Lower lobe of right lung (tissue), 2 donors: ENCODE measurements at regions not wholly inside any gene's neighbourhood (a gene's known extent, or its start where the extent isn't known, plus 50 kb on each side); places are given as distances from the start of the nearest gene placed in this dataset.

Experiments
- ATAC-seq, 2 donors: fragments of 200-7000 bp; cut with Tn5 transposase; one replicate each; pipeline ENCODE4 v1.9.1; 2020 to 2022; ENCODE audit warnings: mild to moderate bottlenecking in 2 of 2, moderate library complexity in 2 of 2
- DNase-seq: peaks from one replicate; pipeline ENCODE4 v3.0.0-alpha.2; 2020
- H3K27ac ChIP-seq: fragments of 200-600 bp; one replicate; pipeline ENCODE4 v1.8.0; 2022
- H3K27me3 ChIP-seq: fragments of 200-600 bp; one replicate; pipeline ENCODE4 v1.8.0; 2022; ENCODE audit warnings: low read depth
- H3K36me3 ChIP-seq: fragments of 200-600 bp; one replicate; pipeline ENCODE4 v1.8.0; 2022; ENCODE audit warnings: mild to moderate bottlenecking
- H3K4me1 ChIP-seq: fragments of 200-600 bp; one replicate; pipeline ENCODE4 v1.8.0; 2022
- H3K4me3 ChIP-seq: fragments of 200-600 bp; one replicate; pipeline ENCODE4 v1.8.0; 2022; ENCODE audit warnings: mild to moderate bottlenecking
- H3K9me3 ChIP-seq: fragments of 200-600 bp; one replicate; pipeline ENCODE4 v1.8.0; 2022
- intact Hi-C: fragments of 100-400 bp; cut with DNase I; formaldehyde crosslinking; loops from one replicate; pipeline ENCODE4 v1.11.0; 2022
- TF ChIP-seq, protein P1 (sequence below): fragments of 200-600 bp; IDR thresholded peaks from one replicate; pipeline ENCODE4 v1.8.0; 2022; ENCODE audit warnings: antibody characterized with exemption, mild to moderate bottlenecking
- donor health status: DM: no; HTN: yes; CAD: no; lungs with severe emphysema.

DNA sequence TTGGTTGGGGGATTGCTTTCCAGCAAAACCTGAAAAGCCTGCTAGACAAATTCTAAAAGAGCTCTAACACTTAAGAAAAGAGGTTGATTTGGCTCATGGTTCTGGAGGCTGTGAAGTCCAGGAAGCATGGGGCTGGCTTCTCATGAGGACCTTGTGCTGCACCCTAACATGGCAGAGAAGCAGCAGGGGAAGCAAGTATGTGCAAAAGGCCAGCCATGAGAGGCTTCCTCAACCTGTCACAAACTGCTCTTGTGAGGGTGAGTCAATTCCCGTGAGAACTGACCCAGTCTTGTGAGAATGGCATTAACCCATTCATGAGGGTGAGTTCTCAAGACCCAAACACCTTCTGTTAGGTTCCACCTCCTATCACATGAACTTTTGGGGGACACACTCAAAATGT, 54.3 kb upstream of the IGFBP3 start:
- Histone ChIP-seq H3K27me3 (no peaks in the 10 kb centered on the region), H3K4me1 (peaks cover 18% of the 10 kb centered on the region), H3K27ac (no peak overlapping the region), H3K36me3 (no peaks in the 10 kb centered on the region), H3K4me3 (no peak overlapping the region), H3K9me3 (no peaks in the 10 kb centered on the region)
- DNase-seq: no peak
- TF ChIP-seq, protein P1, sequence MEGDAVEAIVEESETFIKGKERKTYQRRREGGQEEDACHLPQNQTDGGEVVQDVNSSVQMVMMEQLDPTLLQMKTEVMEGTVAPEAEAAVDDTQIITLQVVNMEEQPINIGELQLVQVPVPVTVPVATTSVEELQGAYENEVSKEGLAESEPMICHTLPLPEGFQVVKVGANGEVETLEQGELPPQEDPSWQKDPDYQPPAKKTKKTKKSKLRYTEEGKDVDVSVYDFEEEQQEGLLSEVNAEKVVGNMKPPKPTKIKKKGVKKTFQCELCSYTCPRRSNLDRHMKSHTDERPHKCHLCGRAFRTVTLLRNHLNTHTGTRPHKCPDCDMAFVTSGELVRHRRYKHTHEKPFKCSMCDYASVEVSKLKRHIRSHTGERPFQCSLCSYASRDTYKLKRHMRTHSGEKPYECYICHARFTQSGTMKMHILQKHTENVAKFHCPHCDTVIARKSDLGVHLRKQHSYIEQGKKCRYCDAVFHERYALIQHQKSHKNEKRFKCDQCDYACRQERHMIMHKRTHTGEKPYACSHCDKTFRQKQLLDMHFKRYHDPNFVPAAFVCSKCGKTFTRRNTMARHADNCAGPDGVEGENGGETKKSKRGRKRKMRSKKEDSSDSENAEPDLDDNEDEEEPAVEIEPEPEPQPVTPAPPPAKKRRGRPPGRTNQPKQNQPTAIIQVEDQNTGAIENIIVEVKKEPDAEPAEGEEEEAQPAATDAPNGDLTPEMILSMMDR: no peak
- ATAC-seq: no peak
- intact Hi-C loops: no loop called here

GRCh38 chr7:45974540-45975360, 53.7 kb upstream of the IGFBP3 start:
- TF ChIP-seq, protein P1: no peak

GRCh38 chr7:45973725-45974532, 52.9 kb upstream of the IGFBP3 start:
- H3K4me1 ChIP-seq: peaks cover 17% of the 10 kb centered on the region
- no peak for DNase-seq
- TF ChIP-seq, protein P1: no peak

More at GRCh38 chr7:45974540-45975360, 53.7 kb upstream of the IGFBP3 start:
- no peak for ATAC-seq
- intact Hi-C loops: no loop called here
- DNase-seq: no peak
- H3K4me1 ChIP-seq: peaks cover 18% of the 10 kb centered on the region
- H3K4me3 ChIP-seq: no peak overlapping the region
- H3K27ac ChIP-seq: no peak overlapping the region
- no peaks in the 10 kb centered on the region for H3K36me3 ChIP-seq
- H3K9me3 ChIP-seq: no peaks in the 10 kb centered on the region
- H3K27me3 ChIP-seq: no peaks in the 10 kb centered on the region

GRCh38 chr7:45972629-45973312, 51.7 kb upstream of the IGFBP3 start:
- H3K27ac ChIP-seq: no peak overlapping the region
- ATAC-seq (no peak), DNase-seq (no peak)
- no peak overlapping the region for H3K4me3 ChIP-seq
- peaks cover 5% of the 10 kb centered on the region for H3K4me1 ChIP-seq
- no peaks in the 10 kb centered on the region for H3K27me3 ChIP-seq
- TF ChIP-seq, protein P1: no peak
- H3K9me3 ChIP-seq: no peaks in the 10 kb centered on the region
- no peaks in the 10 kb centered on the region for H3K36me3 ChIP-seq
- intact Hi-C loops: no loop called here

More at GRCh38 chr7:45973725-45974532, 52.9 kb upstream of the IGFBP3 start:
- no peak overlapping the region for H3K27ac ChIP-seq
- H3K4me3 ChIP-seq: no peak overlapping the region
- no peaks in the 10 kb centered on the region for H3K27me3 ChIP-seq
- no peaks in the 10 kb centered on the region for H3K36me3 ChIP-seq
- no peak for ATAC-seq
- H3K9me3 ChIP-seq: no peaks in the 10 kb centered on the region
- intact Hi-C loops: no loop called here

DNA sequence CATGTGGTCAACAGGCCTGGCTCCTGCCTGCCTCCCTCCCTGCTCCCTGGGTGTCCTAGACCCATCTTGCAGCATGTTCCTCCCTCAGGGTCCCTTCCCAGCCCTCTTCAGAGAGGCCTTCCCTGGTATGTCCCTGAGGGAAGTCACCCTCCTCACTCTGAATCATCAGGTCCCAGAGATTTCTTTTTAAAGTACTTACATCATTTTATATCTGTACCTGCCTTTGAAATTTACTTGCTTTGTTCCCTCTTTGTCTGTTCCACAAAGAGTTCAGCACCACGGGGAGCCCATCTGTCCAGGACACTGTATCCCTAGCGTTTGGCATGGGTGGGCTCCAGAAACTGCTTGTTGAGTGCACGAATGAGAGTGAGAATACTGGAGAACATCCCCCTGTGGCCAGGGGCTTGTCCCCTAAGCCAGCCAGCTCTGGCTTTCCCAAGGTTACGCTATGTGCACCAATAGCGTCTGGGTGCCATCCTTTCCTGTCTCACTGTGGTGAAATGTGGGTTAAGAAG, 50.6 kb upstream of the IGFBP3 start:
- TF ChIP-seq, protein P1: no peak
- Histone ChIP-seq H3K4me1 (no peaks in the 10 kb centered on the region), H3K27ac (no peak overlapping the region), H3K9me3 (no peaks in the 10 kb centered on the region), H3K27me3 (no peaks in the 10 kb centered on the region), H3K36me3 (no peaks in the 10 kb centered on the region), H3K4me3 (no peak overlapping the region)
- DNase-seq (no peak), ATAC-seq (no peak)
- intact Hi-C loops: no loop called here
